Endodermal cell (in vitro differentiated cells): ENCODE measurements at regions not wholly inside any gene's neighbourhood (a gene's known extent, or its start where the extent isn't known, plus 50 kb on each side); places are given as distances from the start of the nearest gene placed in this dataset.

Source experiments
- DNase-seq: peaks from one replicate; pipeline ENCODE4 v3.0.0-alpha.2; 2017
- H3K27ac ChIP-seq: 2 replicates; pipeline ENCODE4 v1.5.1; 2013; ENCODE audit warnings: mild to moderate bottlenecking, low read depth, low read length, moderate library complexity
- H3K27me3 ChIP-seq: 2 replicates; pipeline ENCODE4 v1.6.1; 2013; ENCODE audit warnings: mild to moderate bottlenecking, low read length, moderate library complexity; ENCODE audit not compliant: insufficient read depth, control insufficient read depth, poor library complexity, severe bottlenecking
- H3K36me3 ChIP-seq: 2 replicates; pipeline ENCODE4 v1.7.0; 2013; ENCODE audit warnings: mild to moderate bottlenecking, low read length, moderate library complexity; ENCODE audit not compliant: control insufficient read depth, insufficient read depth
- H3K4me1 ChIP-seq: one replicate; pipeline ENCODE4 v1.7.0; 2013; ENCODE audit warnings: low read length; ENCODE audit not compliant: control insufficient read depth, insufficient read depth
- H3K4me3 ChIP-seq: 2 replicates; pipeline ENCODE4 v1.5.1; 2013; ENCODE audit warnings: mild to moderate bottlenecking, low read length, moderate library complexity
- H3K9ac ChIP-seq: 2 replicates; pipeline ENCODE4 v1.6.1; 2013; ENCODE audit warnings: mild to moderate bottlenecking, low read length, moderate library complexity; ENCODE audit not compliant: poor library complexity, severe bottlenecking; ENCODE audit errors: extremely low read depth
- H3K9me3 ChIP-seq: 2 replicates; pipeline ENCODE4 v1.6.1; 2013; ENCODE audit warnings: mild to moderate bottlenecking, low read length, moderate library complexity; ENCODE audit not compliant: control insufficient read depth
- H3K27ac Mint-ChIP-seq: 2 replicates; pipeline ENCODE4 v1.8.0; 2020; ENCODE audit warnings: mixed read lengths
- H3K27me3 Mint-ChIP-seq: 2 replicates; pipeline ENCODE4 v1.8.0; 2021; ENCODE audit warnings: mild to moderate bottlenecking, mixed read lengths; ENCODE audit not compliant: insufficient read depth
- H3K36me3 Mint-ChIP-seq: 2 replicates; pipeline ENCODE4 v1.8.0; 2020; ENCODE audit warnings: low read depth, mixed read lengths
- H3K4me1 Mint-ChIP-seq: 2 replicates; pipeline ENCODE4 v1.8.0; 2020; ENCODE audit warnings: mixed read lengths
- H3K4me3 Mint-ChIP-seq: 2 replicates; pipeline ENCODE4 v1.8.0; 2020; ENCODE audit warnings: mild to moderate bottlenecking, moderate library complexity, mixed read lengths
- H3K9me3 Mint-ChIP-seq: 2 replicates; pipeline ENCODE4 v1.8.0; 2020; ENCODE audit warnings: mild to moderate bottlenecking, mixed read lengths
- WGBS, 2 experiments: methylation state at CpG; one replicate each; pipeline versions ENCODE4 v1.1.5 to v1.1.7; 2013; ENCODE audit warnings: missing lambda C conversion rate in 2 of 2, mixed read lengths in 1 of 2; ENCODE audit not compliant: insufficient coverage in 1 of 2, insufficient read length in 1 of 2; 5-methylcytosine and 5-hydroxymethylcytosine counted together
- TF ChIP-seq, protein P1 (sequence below): fragments of 200-600 bp; sonication (generic); conservative IDR thresholded peaks from 2 replicates; pipeline ENCODE4 v1.5.0; 2021; ENCODE audit warnings: antibody characterized with exemption, mild to moderate bottlenecking

DNA sequence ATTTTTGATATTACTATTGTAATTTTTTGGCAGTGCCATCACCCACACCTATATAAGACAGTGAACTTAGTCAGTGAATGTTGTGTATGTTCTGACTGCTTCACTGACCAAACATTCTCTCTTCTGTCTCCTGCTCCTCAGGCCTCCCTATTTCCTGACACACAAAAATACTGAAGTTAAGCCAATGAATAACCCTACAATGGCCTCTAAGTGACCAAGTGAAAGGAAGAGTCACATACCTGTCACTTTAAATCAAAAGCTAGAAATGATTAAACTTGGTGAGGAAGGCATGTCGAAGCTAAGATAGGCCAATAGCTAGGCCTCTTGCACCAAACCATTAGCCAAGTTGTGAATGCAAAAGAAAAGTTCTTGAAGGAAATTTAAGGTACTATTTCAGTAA lies 151.9 kb downstream of the RND3 start:
- Mint-ChIP-seq H3K27me3 (no peaks in the 10 kb centered on the region), H3K27ac (no peak overlapping the region), H3K4me3 (no peak overlapping the region), H3K4me1 (peaks cover 11% of the 10 kb centered on the region), H3K9me3 (peaks cover 10% of the 10 kb centered on the region), H3K36me3 (no peaks in the 10 kb centered on the region)
- no peak for DNase-seq
- Histone ChIP-seq H3K9me3 (peaks cover 6% of the 10 kb centered on the region), H3K27ac (no peak overlapping the region), H3K36me3 (no peaks in the 10 kb centered on the region), H3K27me3 (no peaks in the 10 kb centered on the region), H3K4me3 (no peak overlapping the region), H3K4me1 (no peaks in the 10 kb centered on the region), H3K9ac (no peak overlapping the region)
- TF ChIP-seq, protein P1, sequence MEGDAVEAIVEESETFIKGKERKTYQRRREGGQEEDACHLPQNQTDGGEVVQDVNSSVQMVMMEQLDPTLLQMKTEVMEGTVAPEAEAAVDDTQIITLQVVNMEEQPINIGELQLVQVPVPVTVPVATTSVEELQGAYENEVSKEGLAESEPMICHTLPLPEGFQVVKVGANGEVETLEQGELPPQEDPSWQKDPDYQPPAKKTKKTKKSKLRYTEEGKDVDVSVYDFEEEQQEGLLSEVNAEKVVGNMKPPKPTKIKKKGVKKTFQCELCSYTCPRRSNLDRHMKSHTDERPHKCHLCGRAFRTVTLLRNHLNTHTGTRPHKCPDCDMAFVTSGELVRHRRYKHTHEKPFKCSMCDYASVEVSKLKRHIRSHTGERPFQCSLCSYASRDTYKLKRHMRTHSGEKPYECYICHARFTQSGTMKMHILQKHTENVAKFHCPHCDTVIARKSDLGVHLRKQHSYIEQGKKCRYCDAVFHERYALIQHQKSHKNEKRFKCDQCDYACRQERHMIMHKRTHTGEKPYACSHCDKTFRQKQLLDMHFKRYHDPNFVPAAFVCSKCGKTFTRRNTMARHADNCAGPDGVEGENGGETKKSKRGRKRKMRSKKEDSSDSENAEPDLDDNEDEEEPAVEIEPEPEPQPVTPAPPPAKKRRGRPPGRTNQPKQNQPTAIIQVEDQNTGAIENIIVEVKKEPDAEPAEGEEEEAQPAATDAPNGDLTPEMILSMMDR, result no peak
- 100% methylated on average over 1 of the region's 1 CpG; no CpG with 5 or more reads in 1 of the 2 experiments for WGBS, 2 experiments

DNA sequence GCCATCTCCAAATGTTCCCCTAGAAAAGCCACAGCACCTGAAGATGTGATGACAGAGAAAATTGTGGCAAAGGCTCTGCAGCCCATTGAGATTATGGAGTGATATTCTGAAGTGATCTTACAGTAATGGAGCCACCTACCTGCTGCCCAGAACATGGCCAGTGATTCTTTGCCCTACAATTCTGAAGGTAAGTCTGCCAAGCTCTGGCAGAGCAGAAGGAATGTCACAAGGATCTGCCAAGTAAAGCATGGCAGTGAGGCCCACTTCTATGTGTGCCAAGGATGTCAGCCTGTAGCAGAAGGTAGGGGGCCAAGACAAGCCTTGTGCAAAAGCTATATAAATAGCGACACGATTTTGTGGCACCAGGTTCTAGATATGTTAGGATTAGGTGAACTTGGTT lies 155.1 kb downstream of the RND3 start:
- no peak overlapping the region for H3K4me3 Mint-ChIP-seq
- peaks cover 7% of the 10 kb centered on the region for H3K4me1 Mint-ChIP-seq
- H3K4me1 ChIP-seq, result no peaks in the 10 kb centered on the region
- H3K27me3 Mint-ChIP-seq, result no peaks in the 10 kb centered on the region
- H3K9ac ChIP-seq, result no peak overlapping the region
- no peaks in the 10 kb centered on the region for H3K9me3 ChIP-seq
- H3K36me3 Mint-ChIP-seq, result no peaks in the 10 kb centered on the region
- no peak overlapping the region for H3K4me3 ChIP-seq
- TF ChIP-seq, protein P1, result peak; percentile 19
- no peak for DNase-seq
- WGBS, 2 experiments, result 94 to 100% methylated on average over 2 of the region's 2 CpGs
- no peaks in the 10 kb centered on the region for H3K9me3 Mint-ChIP-seq
- H3K27ac Mint-ChIP-seq, result no peak overlapping the region
- H3K27ac ChIP-seq, result no peak overlapping the region
- H3K36me3 ChIP-seq, result no peaks in the 10 kb centered on the region
- no peaks in the 10 kb centered on the region for H3K27me3 ChIP-seq

DNA sequence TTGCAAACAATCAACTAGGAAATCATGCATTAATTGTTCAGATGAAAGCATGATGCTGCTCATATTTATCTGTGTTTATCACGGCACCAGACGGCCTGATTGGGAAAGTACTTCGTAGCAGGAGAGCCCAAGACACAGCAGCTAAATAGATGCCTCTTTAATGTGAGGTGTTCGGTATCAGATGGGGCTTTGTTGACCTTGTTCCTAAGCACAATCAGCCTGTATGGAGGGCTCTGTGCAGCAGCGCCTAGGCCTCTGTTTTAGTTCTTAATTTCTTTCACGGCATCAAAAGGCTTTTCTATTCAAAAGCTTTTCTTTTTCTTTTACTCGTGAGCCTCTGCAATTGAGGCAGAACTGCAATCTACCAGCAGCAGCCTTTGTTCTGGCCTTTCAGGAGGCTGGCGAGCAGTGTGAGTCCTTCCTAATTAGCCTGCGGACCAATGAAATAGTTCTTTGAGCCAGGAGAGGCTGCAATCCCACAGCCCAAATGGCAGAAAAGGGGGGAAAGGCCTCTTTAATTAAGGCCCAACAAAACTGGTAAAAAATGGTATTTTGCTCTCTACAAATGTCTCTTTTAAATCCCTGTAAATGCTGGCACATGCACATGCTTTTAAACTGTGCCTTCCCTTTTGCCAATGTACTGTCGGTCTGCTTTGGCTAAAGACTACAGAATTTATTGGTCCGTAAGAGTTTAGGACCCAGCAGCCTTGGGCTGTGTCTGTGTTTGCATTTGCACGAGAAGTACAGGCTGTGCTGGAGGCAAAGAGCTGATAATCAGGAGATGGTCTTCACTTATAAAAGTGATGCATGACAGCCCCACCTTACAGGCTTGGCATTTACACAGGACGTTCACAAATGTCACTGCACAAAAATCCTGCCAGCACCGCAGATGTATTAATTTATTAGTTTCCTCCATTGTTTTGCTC lies 159.6 kb downstream of the RND3 start:
- WGBS, 2 experiments, result 53 to 81% methylated on average over 9 to 14 of the region's 14 CpGs
- no peak overlapping the region for H3K27ac Mint-ChIP-seq
- no peak overlapping the region for H3K9ac ChIP-seq

More for the DNA sequence above, 159.6 kb downstream of the RND3 start:
- TF ChIP-seq, protein P1, result no peak
- Histone ChIP-seq H3K9me3 (no peaks in the 10 kb centered on the region), H3K27ac (peak overlapping the region; percentile 92), H3K4me1 (no peaks in the 10 kb centered on the region), H3K36me3 (no peaks in the 10 kb centered on the region), H3K27me3 (no peaks in the 10 kb centered on the region), H3K4me3 (no peak overlapping the region)
- Mint-ChIP-seq H3K9me3 (no peaks in the 10 kb centered on the region), H3K4me1 (peaks cover 15% of the 10 kb centered on the region), H3K27me3 (no peaks in the 10 kb centered on the region), H3K4me3 (no peak overlapping the region), H3K36me3 (no peaks in the 10 kb centered on the region)
- peak; percentile 42 for DNase-seq
